ENCODE measurements at regions not wholly inside any gene's neighbourhood (a gene's known extent, or its start where the extent isn't known, plus 50 kb on each side); places are given as distances from the start of the nearest gene placed in this dataset.

DNA sequence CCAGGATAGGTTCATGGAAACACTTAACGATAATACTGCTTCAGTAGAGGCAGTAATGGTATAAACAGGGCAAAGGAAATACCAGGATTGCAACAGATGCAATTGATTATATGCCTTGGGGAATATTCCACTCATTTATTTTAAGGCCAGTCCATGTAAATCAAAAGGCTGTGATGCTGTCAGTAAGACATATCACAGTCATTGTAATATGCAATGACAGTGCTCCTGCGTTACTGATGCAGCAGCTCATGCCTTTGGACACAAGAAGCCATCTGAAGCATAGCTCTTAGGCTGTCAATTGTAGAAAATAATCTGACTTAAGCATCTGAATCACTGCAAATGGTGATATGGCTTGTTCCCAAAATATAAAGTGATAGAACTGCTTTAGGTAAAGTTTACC is 674.8 kb downstream of the TMTC2 start:
- no peak for ATAC-seq
- intact Hi-C loops (cut with DNase I, micrococcal nuclease), result no loop called here
- no peak for TF ChIP-seq CTCF (IDR thresholded peaks at IDR 0.05)
- no peaks in the 10 kb centered on the region for H3K36me3 ChIP-seq (ENCODE audit: low read depth)
- no peak for DNase-seq
- H3K4me3 ChIP-seq, result no peak overlapping the region
- H3K9me3 ChIP-seq, result no peaks in the 10 kb centered on the region
- H3K4me1 ChIP-seq (ENCODE audit: low read depth), result no peaks in the 10 kb centered on the region

- Histone ChIP-seq H3K4me3 (no peak overlapping the region), H3K36me3 (ENCODE audit: low read depth) (no peaks in the 10 kb centered on the region), H3K9me3 (no peaks in the 10 kb centered on the region), H3K4me1 (ENCODE audit: low read depth) (no peaks in the 10 kb centered on the region)
- no peak for ATAC-seq
- TF ChIP-seq CTCF (IDR thresholded peaks at IDR 0.05), result no peak
- intact Hi-C loops (cut with DNase I, micrococcal nuclease), result no loop called here
- no peak for DNase-seq
These were observed 674.4 kb downstream of the TMTC2 start for GRCh38 chr12:83361071-83361470.

- DNase-seq, result no peak
- Histone ChIP-seq H3K4me3 (no peak overlapping the region), H3K9me3 (no peaks in the 10 kb centered on the region), H3K4me1 (ENCODE audit: low read depth) (no peaks in the 10 kb centered on the region), H3K36me3 (ENCODE audit: low read depth) (no peaks in the 10 kb centered on the region)
- ATAC-seq, result no peak
- intact Hi-C loops (cut with DNase I, micrococcal nuclease), result no loop called here
- no peak for TF ChIP-seq CTCF (IDR thresholded peaks at IDR 0.05)
These were observed 663.4 kb downstream of the TMTC2 start for GRCh38 chr12:83349907-83350611.

DNA sequence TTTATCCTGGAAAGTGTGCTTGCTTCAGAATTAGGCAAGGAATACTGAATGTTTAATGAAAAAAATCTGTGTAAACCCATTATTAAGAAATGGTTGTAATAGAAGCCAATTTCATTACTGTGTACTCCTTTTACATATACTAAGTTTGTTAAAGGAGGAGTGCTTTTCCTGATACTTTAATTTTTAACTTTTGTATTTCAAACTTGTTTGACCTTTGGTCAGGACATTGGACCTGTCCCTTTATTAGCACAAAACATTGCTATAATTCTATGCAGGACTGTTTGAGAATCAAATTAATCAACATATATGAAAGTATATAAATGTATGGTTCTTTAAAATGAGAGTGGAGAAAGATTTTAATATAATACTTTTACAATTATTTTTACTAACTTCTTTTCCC is 659.6 kb downstream of the TMTC2 start:
- H3K36me3 ChIP-seq (ENCODE audit: low read depth), result no peaks in the 10 kb centered on the region
- H3K4me1 ChIP-seq (ENCODE audit: low read depth), result no peaks in the 10 kb centered on the region
- ATAC-seq, result no peak
- H3K4me3 ChIP-seq, result no peak overlapping the region
- no peak for DNase-seq
- intact Hi-C loops (cut with DNase I, micrococcal nuclease), result no loop called here
- TF ChIP-seq CTCF (IDR thresholded peaks at IDR 0.05), result no peak
- no peaks in the 10 kb centered on the region for H3K9me3 ChIP-seq

DNA sequence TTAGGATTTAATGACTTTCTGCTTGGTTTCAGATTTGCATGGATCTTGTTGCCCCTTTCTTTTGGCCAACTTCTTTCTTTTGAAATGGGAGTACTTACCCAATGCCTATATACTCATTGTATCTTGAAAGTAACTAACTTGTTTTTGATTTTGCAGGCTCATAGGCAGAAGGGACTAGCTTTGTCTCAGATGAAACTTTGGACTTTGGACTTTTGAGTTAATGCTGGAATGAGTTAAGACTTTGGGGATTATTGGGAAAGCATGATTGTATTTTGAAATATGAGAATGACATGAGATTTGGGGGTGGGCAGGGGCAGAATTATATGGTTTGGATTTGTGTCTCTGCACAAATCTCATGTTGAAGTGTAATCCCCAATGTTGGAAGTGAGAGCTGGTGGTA is 657.1 kb downstream of the TMTC2 start:
- Histone ChIP-seq H3K9me3 (no peaks in the 10 kb centered on the region), H3K4me1 (ENCODE audit: low read depth) (no peaks in the 10 kb centered on the region), H3K36me3 (ENCODE audit: low read depth) (no peaks in the 10 kb centered on the region), H3K4me3 (no peak overlapping the region)
- no peak for TF ChIP-seq CTCF (IDR thresholded peaks at IDR 0.05)
- no peak for ATAC-seq
- intact Hi-C loops (cut with DNase I, micrococcal nuclease), result no loop called here
- DNase-seq, result no peak

DNA sequence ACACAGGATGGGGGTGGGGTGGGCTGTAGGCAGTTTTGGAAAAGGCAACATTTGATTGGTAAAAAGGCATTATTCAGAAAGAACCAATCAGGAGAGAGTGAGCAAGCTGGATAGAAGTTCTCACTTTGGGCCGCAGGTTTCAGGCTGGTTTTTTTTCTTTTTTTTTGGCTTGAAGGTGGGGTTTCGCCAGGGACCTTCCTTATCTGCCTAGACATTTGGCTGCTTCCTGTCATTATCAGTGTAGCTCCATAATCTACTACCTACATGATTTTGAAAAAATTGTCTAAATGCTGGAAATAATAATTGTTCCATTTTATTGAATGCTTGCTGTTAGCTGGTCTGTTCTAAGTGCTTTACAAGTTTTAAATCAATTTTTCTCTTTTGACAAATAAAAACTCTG is 649.0 kb downstream of the TMTC2 start:
- intact Hi-C loops (cut with DNase I, micrococcal nuclease), result no loop called here
- TF ChIP-seq CTCF (IDR thresholded peaks at IDR 0.05), result no peak
- ATAC-seq (no peak), DNase-seq (no peak)
- no peaks in the 10 kb centered on the region for H3K36me3 ChIP-seq (ENCODE audit: low read depth)
- H3K4me3 ChIP-seq, result no peak overlapping the region
- no peaks in the 10 kb centered on the region for H3K4me1 ChIP-seq (ENCODE audit: low read depth)
- H3K9me3 ChIP-seq, result no peaks in the 10 kb centered on the region

All from mucosa of descending colon (tissue), 3 donors.